NCI-H2196 (cell line): ENCODE measurements at regions not wholly inside any gene's neighbourhood (a gene's known extent, or its start where the extent isn't known, plus 50 kb on each side); places are given as distances from the start of the nearest gene placed in this dataset.
"Not testable (repeated sequence)": the region's sequence is repeated elsewhere in the genome, so short reads cannot be mapped to it uniquely, and the experiment has no call there.

Source experiments
- DNase-seq: peaks from one replicate; lab custom pipeline; 2025; ENCODE audit not compliant: unreplicated experiment; lab: John Stamatoyannopoulos, UW

DNA sequence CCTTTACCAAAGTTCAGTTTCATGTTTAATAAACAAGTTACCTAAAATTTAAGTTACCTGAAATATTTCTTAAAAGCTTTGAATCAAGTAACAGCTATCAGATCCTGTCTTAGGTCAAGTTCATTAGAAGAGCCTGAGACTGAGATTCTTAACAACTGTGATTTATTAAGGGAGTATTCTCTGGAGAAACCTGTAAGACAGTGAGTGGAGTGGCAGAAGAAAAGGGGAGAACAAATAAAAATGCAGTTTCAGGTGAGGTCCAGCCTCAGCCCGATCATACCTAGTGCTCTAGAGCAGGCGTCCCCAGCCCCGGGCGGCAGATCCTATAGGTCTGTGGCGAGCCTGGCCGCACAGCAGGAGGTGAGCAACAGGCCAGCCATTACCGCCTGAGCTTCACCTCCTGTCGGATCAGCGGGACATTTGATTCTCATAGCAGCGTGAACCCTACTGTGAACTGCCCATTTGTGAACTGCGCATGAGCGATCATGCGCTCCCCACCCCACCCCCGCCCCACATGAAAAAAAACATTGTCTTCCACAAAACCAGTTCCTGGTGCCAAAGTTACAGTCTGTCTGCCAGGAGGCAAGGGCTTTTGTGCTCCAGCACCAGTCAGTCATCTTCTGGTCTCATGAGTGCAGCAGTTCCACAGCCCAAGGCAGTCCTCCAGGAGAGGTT, 59.2 kb upstream of the ADGRB3 start:
- no peak for DNase-seq

DNA sequence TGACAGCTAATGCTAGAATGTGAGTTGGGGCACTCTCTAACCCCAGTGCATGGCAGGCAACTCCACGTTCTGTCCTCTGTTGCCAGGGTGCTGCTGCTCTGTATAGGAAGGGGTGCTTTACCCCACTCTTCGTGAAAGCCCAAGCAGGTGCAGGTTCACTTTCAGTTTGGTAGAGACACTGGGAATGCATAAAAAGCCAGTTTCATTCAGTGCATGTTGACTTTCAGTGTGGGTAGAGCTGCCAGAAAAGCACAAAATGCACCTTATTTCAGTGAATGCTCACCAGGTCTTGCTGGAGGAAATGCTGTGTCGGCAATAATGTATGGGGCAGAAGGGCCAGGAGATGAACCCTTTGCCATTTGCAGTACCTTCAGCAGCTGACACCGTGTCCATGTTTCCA, 62.1 kb upstream of the ADGRB3 start:
- no peak for DNase-seq

DNA sequence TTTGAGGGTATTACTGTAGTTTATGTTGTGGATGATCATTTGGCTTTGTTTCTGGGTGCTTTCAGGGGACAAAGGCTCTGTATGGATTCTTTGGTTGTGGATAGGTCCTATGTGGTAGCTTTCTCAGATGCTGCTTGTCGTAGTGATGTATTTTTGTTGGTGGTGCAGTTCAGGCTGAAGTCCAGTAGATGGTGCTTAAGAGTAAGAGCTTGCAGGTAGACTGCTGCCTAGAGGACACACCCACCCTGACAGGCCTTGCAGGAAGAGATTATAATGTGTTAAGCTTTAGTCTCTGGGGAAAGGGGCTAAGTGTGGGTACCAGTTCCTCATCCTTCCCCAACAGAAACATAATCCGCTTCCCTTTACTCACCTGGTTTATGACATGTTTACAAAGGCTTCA, 62.6 kb upstream of the ADGRB3 start:
- peak; percentile 2 for DNase-seq

DNA sequence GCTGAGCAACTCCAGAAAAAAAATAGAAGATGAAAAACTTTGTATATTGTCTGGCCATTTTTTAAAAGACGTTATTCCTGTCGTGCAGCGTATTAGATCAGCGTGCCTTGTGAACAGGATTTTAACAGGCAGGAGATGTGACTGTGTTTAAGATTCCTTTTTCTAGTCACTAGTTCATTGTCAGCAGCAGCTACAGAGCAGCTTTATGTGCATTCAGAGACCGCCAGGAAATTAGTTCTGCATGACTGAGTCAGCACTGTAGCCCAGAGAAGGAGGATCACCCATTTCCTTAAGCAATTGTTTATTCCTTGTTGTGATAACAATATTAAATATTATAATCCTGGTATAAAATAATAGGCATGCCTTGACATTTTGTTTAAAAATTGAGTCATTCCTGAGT, 75.4 kb upstream of the ADGRB3 start:
- no peak for DNase-seq

DNA sequence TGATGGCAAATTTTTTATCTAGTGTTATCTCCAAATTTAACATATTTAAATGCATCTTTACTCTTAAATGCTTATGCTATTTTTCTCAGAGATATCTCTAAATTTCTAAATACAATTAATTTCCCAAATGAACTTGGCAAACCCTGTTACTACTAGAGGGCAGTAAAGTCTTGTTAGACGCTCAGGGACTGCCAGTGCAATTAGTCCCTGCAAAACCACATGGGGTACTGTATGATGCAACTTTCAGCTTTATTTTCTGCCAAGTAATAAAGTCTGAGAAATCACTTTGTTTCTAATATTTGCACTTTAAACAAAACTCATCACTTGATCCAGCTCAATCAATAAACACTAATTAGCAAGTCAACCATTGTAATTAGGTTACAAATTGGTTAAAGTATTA, 76.0 kb upstream of the ADGRB3 start:
- no peak for DNase-seq

DNA sequence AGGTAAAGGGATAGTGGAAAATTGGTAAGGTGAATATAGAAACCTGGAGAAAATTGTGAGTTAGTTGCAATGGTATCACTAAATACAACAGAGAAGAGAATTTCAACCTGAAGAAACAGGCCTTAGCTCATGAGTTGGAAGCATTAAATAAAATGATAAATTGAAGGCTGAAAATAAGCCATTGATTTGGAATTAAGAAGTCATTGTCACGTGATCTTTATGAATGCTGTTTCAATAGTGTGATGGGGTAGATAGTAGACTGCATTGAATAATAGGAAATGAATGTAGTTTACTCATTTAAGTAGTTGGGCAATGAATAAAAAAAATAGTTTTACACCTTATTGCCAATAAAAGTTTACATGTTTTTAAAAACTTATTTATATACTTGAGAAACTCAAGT, 88.5 kb upstream of the ADGRB3 start:
- no peak for DNase-seq

DNA sequence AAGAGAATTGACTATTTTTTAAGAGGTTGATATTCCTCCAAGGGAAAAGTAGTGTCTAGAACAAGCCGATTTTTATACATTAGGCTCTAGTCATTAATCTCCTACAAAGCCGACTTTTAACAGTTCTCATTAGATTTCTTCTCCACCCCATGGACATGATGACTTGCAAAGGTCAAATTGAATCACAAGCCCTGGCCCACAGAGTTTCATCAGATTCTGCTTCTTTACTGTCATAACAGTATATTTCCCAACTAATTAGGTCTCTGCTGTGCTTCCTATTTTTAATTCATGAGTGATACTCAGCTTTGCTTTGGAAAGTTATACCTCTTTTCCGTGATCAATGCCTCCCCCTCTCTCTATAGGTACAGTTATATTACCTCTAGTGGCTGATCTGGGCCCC, 90.6 kb upstream of the ADGRB3 start:
- DNase-seq: no peak

DNA sequence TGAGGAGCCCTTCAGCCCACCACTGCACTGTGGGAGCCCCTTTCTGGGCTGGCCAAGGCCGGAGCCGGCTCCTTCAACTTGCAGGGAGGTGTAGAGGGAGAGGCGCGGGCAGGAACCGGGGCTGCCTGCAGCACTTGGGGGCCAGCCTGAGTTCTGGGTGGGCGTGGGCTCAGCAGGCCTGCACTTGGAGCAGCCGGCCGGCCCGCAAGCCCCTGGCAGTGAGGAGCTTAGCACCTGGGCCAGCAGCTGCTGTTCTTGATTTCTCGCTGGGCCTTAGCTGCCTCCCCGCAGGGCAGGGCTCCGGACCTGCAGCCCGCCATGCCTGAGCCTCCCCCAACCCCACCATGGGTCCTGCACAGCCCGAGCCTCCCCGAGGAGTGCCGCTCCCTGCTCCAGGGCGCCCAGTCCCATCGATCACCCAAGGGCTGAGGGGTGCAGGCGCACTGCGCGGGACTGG, 101.7 kb upstream of the ADGRB3 start:
- no peak for DNase-seq

DNA sequence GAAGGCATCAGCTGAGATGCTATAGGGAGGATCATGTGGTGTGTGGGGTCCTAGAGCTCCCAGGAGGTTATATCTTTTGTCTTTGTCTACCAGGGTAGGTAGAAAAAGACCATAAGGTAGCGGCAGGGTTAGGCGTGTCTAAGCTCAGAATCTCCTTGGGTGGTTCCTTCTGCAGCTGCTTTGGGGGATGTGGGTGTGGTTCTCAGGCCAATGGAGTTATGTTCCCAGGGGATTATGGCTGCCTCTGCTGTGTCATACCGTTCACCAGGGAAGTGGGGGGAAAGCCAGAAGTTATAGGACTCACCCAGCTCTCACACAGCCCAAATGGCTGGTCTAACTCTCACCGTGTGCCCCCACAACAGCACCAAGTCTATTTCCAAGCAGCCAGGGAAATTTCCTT, 107.4 kb upstream of the ADGRB3 start:
- no peak for DNase-seq

DNA sequence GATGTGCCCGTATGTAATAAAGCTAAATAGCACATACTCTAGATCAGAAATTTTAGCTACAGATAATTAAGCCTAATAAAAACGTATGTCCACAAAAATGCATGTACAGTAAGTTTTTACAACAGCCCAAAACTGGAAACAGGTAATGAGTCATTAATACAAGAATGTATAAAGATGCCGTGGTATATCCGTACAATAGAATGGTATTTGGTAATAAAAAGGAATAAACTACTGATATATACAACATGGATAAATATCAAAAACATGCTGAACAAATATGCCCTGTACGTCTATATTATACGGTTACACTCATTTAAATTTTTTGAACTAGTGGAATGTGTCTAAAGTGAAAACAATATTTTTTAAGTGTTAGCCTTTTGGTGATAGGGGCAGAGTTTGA, 128.2 kb upstream of the ADGRB3 start:
- DNase-seq: no peak

DNA sequence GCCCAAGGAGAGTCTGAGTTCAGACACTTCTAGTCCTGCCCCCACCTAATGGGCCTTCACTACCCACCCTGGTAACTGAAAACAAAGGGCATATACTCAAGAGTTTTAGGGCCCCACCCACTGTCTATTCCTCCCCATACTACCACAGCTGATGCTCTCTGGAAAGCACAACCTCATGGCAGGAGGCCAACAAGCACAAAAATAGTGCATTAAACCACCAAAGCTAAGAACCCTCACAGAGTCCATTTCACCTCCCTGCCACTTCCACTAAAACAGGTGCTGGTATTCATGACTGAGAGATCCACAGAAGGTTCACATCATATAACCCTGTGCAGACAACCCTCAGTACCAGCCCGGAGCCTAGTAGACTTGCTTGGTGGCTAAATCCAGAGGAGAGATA, 132.1 kb upstream of the ADGRB3 start:
- no peak for DNase-seq

DNA sequence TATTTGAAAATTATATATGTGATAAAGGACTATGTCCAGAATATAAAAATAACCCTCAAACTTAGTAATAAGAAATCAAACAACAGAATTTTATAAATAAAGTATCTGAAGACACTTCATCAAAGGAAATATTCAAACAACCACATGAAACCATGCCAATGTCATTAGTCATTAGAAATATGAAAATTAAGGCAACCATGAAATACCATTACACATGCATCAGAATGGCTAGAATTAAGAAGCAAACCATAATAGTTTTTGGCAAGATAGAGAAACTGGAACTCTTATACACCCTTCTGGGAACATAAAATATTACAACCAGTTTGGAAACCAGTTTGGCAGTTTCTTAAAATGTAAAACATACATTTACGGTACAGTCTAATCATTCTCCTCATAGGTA, 137.2 kb upstream of the ADGRB3 start:
- DNase-seq: no peak

DNA sequence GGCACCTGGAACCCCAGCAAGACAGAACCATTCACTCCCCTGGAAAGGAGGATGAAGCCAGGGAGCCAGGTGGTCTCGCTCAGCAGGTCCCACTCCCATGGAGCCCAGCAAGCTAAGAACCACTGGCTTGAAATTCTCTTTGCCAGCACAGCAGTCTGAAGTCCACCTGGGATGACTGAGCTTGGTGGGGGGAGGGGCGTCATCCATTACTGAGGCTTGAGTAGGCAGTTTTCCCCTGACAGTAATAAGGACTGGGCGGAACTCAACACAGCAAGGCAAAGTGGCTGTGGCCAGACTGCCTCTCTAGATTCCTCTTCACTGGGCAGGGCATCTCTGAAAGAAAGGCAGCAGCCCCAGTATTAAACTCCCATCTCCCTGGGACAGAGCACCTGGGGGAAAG, 140.2 kb upstream of the ADGRB3 start:
- not testable (repeated sequence) for DNase-seq

DNA sequence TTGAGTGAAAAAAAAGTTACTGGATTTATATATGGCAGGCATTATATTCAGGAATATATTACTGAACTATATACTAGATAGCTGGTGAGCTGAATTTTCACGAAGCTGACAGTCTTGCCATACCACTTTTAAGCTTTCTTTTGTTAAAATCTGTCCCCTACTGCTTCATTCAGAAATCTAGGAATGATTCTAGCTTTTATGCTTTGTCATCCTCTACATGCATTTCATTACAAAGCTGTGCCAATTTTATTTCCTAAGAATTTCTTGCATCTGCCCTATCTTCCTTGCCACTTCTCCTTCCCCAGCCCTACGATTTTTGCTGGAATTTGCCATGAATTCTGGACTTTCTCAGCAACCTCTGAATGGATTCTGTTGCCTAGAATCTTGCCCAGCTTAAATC, 158.5 kb upstream of the ADGRB3 start:
- no peak for DNase-seq

DNA sequence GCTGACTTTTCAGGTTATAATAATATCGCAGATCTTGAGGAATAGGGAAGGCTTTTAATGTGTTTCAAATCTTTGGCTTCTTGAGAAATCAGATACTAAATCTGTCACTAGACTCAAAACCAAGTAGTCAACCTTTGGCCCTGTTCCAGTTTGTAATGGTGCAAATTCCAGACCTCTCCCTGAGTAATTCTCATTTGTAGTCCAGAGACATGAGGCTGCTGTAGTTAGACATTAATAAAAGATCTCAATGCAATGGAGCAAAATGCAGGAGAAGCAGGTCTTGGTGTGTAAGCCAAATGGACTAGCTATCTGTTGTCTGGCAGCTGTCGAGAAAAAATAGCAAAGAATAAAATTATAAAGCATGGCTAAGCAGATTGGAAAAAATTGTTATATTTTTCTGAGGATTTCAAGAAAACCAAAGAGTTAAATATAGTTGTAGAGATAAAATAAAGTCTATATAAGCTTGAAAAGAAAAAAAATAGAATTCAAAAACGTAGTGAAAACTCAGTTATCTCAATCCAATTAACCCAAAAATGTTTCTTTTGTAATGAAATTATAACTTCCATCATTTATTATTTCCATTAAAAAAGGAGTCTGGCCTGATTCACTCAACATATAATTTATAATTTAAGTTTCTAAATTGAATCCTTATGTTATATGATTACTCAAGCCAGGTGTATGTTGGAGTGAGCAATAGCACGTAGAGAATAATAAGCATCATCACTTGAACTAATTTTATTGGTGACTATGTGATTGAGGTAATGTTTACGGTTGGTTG, 161.5 kb upstream of the ADGRB3 start:
- no peak for DNase-seq

DNA sequence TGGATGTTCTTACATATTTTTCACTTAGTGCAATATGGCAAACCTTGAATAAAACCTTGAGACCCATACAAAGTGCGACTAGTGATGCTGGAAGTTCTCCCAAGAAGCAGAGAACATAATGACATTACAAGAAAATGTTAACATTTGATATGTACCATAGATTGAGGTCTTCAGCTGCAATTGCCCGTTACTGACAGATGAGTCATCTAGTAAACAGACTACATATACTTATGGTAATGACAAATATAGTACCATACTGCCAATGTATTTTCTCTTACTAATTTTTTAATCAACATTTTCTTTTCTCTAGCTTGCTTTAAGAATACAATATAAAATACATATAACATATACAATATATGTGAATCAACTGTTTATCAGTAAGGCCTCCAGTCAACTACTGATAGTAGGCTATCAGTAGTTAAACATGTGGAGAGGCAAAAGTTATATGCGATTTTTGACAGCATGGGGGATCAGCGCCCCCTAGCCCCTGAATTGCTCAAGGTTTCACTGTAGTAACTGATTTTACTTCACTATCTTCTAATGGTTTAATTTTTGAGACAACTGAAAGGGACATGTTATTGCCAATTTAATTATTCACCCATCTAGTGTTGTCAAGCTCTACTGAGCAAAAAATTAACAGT, 166.7 kb upstream of the ADGRB3 start:
- DNase-seq: no peak

DNA sequence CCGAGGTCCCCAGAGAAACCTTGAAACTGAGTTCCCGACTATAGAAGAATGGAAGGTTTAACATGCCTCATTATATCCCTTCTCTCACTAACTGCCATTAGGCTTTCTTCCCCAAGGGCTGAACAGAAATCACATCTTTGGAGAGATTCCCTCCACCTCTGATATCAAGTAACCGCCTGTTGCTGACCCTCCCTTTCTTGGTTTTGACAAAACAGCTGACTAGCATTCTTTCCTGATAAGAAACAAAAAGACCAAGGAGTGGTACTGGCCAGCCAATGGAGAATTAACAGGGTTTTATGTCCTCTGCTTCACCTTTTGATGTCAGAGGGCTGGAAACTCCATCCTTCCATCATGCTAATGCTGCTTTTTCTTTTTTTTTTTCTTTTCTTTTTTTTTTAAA, 176.6 kb upstream of the ADGRB3 start:
- DNase-seq: no peak

DNA sequence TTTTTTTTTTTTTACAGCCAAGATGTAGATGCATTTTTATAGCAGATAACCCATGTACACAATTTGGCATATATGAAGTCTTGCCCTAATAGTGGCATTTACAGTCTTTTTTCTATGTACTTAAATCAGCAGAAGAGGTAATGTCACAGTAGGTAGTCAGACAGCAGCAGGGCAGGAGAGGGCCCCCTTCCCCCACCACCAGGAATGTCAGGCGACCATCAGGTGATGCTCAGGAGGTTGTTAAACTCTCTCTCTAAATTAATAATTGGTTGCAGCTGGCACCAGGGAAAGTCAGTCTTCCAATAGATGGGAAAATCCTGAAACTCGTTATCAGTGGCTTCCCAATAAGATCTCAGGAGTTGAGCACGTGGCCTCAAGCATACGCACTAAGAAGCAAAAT, 188.0 kb upstream of the ADGRB3 start:
- no peak for DNase-seq

DNA sequence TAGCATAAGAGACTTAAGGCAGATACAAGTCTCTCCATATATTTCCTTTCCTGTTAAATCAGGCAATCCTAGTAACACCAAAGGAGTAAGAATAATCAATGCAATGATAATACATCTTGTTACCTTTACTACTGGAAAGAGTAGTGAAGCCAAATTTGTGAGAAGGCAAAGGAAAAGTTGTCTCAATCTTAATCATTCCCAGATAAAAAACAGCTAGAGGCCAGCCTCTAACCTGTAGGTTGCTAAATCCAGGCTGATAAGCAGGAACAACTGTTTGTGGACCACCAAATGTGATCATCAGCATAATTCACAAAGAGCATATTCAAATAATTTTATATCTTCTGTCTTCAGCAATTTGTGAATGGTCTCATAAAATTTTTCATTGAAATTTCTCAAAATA, 189.2 kb upstream of the ADGRB3 start:
- DNase-seq: no peak

DNA sequence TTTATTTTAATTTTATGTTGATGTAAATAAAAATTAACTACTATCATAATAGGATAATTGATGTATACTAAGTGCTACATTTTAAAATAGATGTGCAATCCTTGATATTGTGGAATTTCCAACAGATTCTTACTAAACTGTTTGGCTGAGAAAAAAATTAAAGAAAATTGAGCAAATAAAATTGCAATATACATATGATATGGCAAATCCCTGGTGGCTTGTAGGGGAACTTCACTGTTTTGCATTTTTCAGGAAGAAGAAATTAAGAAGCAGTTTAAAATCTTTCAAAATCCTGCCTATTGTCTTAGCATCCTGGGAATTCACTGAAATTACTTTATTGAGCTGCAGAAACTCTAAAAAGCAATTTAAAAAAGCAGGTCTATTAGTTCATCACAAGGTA, 191.4 kb upstream of the ADGRB3 start:
- no peak for DNase-seq

DNA sequence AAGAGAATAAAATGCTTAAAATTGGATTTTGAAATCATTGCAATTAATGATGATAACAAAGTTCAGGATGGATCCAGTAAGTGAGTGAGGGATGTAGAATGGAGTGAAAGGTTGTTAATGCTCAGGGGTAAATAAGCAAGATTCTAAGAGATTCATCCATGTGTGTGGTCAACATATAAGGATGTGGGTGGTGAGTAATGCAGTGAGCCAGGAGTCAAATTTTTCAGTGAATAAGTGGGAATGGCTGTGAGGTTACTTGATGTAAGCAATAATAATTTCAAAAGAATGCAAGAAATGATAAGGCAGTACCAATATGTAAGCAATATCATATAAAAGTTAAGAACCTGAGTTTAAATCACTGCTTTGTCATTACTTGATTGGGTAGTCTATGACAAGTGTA, 207.5 kb upstream of the ADGRB3 start:
- DNase-seq: no peak

DNA sequence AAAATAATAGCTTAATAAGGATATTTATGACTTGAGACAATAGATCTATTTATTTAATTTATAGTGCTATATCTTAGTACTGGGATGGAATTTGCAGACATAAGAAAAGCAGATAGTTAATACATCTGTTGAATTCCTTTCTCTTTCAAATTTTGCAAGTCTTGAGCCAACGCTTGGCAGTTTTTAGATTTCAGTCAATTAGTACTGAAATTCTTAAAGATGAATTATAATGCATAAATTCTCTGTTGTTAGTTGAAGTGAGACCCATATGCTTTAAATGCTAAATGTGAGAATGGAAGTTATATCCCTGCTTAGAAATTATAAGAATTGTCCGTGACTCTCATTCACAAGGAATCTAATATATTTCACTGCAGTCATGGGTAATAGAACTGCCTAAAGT, 225.1 kb upstream of the ADGRB3 start:
- DNase-seq: no peak
